Activated CD8-positive, alpha-beta T cell treated with anti-CD3 and anti-CD28 coated beads, Interleukin-2, amount 10 ng/mL, durations not matched to agents 7 days and 5 days (primary cell): ENCODE measurements at regions not wholly inside any gene's neighbourhood (a gene's known extent, or its start where the extent isn't known, plus 50 kb on each side); places are given as distances from the start of the nearest gene placed in this dataset.
"Not testable (repeated sequence)": the region's sequence is repeated elsewhere in the genome, so short reads cannot be mapped to it uniquely, and the experiment has no call there.

Source experiments
- ATAC-seq: fragments of 150-1000 bp; cut with Tn5 transposase; one replicate; pipeline ENCODE4 v1.10.0; 2021; ENCODE audit warnings: moderate library complexity
- CTCF ChIA-PET: fragments of 350-600 bp; sonication (Branson Sonifier 250); formaldehyde crosslinking; loops from one replicate; lab custom pipeline; 2021; ENCODE audit warnings: antibody characterized with exemption; lab: Charles Lee
- POLR2A ChIA-PET: fragments of 350-600 bp; sonication (Branson Sonifier 250); formaldehyde crosslinking; loops from one replicate; lab custom pipeline; 2021; ENCODE audit warnings: antibody characterized with exemption; lab: Charles Lee
- DNase-seq: peaks from one replicate; pipeline ENCODE4 v3.0.0-alpha.2; 2020
- H3K27ac Mint-ChIP-seq: one replicate; pipeline ENCODE4 v1.8.0; 2021; ENCODE audit warnings: mild to moderate bottlenecking, mixed read lengths
- H3K27me3 Mint-ChIP-seq: one replicate; pipeline ENCODE4 v1.8.0; 2021; ENCODE audit warnings: low read depth, mixed read lengths
- H3K36me3 Mint-ChIP-seq: one replicate; pipeline ENCODE4 v1.8.0; 2021; ENCODE audit warnings: low read depth, mixed read lengths
- H3K4me1 Mint-ChIP-seq: one replicate; pipeline ENCODE4 v1.8.0; 2021; ENCODE audit warnings: low read depth, mixed read lengths
- H3K4me3 Mint-ChIP-seq: one replicate; pipeline ENCODE4 v1.8.0; 2021; ENCODE audit warnings: mild to moderate bottlenecking, mixed read lengths
- H3K9me3 Mint-ChIP-seq: one replicate; pipeline ENCODE4 v1.8.0; 2022; ENCODE audit warnings: mixed read lengths; ENCODE audit not compliant: insufficient read depth

DNA sequence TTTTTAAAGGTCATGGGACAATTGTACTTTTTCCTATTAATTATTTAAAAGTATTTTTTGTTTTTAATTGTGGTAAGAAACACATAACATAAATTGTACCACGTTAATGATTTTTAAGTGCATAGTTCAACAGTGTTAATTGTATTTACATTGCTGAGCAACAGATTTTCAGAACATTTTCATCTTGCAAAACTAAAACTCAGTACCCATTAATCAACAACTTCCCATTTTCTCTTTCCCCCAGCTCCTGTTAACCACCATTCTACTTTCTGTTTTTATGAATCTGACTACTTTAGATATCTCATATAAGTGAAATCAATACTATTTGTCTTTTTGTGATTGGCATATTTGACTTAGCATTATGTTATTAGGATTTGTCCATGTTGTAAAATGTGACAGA, 483.9 kb upstream of the ZNF804A start:
- no peak for ATAC-seq
- no peaks in the 10 kb centered on the region for H3K4me1 Mint-ChIP-seq

DNA sequence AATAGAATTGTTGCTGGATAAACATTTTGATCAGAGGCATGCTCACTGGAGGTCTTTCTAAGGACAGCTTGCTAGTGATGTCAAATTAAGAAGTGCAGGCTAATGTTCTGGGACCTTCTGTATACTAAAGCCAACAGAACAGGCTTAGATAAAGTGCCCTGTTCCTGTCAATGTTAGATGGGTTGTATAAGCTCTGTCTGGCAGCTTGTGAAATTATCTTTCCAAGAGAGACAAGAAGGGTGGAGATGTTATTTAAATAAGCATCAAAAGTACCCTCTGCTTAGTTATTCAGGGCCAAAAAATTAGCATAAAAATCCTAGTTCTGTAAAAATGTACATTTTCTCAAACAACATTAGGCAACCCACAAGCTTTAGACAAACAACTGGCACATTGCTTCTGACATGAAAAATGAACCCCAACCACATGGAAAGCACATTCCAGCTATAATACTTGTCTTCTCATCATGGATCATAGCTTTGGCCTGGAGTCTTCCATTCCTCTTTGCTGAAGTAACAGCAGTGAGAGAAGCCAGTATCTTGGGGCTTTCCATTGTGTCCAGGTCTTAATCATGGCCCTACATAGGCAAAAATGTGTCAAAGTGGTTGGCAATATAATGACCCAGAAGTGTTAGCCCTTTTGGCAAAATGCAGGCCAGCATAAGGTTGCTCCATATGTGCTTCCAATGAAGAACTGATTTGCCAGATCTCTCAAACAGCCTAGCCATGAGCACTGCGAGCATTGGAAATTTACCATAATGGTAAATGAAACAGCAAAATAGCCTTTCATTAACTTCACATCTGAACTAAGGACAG, 478.1 kb upstream of the ZNF804A start:
- H3K27ac Mint-ChIP-seq, result no peak overlapping the region
- POLR2A ChIA-PET, result no interaction called here

More for the DNA sequence above, 483.9 kb upstream of the ZNF804A start:
- H3K36me3 Mint-ChIP-seq, result no peaks in the 10 kb centered on the region
- POLR2A ChIA-PET, result no interaction called here
- no peaks in the 10 kb centered on the region for H3K9me3 Mint-ChIP-seq
- CTCF ChIA-PET, result no interaction called here
- no peak overlapping the region for H3K27ac Mint-ChIP-seq
- H3K27me3 Mint-ChIP-seq, result no peaks in the 10 kb centered on the region
- H3K4me3 Mint-ChIP-seq, result no peak overlapping the region
- no peak for DNase-seq

DNA sequence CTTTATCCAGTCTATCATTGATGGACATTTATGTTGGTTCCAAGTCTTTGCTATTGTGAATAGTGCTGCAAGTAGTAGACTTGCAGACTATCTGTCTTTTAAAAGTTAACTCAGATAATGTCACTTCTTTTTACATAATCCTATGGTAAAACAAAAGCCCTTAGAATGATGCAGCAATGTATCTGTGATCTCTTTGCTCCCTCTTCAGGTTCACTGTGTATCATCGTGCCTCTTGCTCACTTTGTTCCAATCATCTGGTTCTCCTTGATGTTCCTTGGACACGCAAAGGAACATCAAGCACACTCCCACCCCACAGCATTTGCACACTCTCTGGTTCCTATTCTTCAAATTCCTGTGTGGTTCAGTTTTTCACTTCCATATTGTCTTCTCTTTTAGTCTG, 472.5 kb upstream of the ZNF804A start:
- ATAC-seq, result no peak
- Mint-ChIP-seq H3K36me3 (no peaks in the 10 kb centered on the region), H3K4me3 (no peak overlapping the region), H3K27ac (no peak overlapping the region), H3K9me3 (no peaks in the 10 kb centered on the region), H3K27me3 (no peaks in the 10 kb centered on the region), H3K4me1 (no peaks in the 10 kb centered on the region)
- DNase-seq, result no peak
- ChIA-PET CTCF (no interaction called here), POLR2A (no interaction called here)

More for the DNA sequence above, 478.1 kb upstream of the ZNF804A start:
- Mint-ChIP-seq H3K4me3 (no peak overlapping the region), H3K36me3 (no peaks in the 10 kb centered on the region), H3K9me3 (no peaks in the 10 kb centered on the region), H3K4me1 (no peaks in the 10 kb centered on the region), H3K27me3 (no peaks in the 10 kb centered on the region)
- CTCF ChIA-PET, result no interaction called here
- ATAC-seq (no peak), DNase-seq (no peak)

DNA sequence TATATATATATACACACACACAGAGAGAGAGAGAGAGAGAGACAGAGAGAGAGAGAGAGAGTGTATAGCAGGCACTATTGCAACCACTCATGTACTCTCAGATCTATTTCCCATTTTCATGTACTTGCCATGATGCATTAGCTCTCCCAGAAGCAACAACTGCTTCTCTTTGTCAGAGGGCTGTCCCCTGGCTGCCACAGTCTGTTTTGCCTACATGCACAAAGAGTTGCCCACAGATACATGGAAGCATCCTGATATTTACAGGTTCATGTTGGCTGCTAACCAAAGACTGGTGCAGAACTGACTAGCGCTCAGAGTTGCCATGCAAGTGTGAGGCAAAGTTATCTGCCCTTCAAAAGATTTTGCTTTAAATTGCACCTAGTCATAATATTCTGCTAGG, 469.3 kb upstream of the ZNF804A start:
- no peak overlapping the region for H3K4me3 Mint-ChIP-seq
- peaks cover 4% of the 10 kb centered on the region for H3K9me3 Mint-ChIP-seq
- POLR2A ChIA-PET, result no interaction called here
- CTCF ChIA-PET, result no interaction called here
- ATAC-seq (no peak), DNase-seq (no peak)
- H3K27me3 Mint-ChIP-seq, result no peaks in the 10 kb centered on the region
- no peaks in the 10 kb centered on the region for H3K36me3 Mint-ChIP-seq
- no peak overlapping the region for H3K27ac Mint-ChIP-seq
- no peaks in the 10 kb centered on the region for H3K4me1 Mint-ChIP-seq

DNA sequence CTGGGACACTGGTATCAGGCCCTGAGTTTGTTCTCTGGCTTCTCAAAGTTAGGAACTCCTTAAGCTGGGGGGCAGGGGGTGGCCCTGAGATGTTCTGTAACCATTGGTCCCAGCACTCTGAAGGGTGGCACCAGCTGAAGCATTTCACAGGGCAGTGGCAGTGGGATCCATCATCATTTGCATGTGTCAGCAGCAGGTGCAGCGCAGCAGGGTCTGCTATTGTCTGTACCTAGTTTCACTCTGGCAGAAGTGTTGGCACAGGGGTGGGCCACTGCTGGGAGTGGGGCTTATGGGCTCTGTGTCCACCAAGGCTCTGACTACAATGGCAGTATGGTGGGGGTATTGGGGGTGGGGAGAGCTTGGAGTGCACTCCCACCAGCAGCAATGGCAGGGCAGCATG, 460.4 kb upstream of the ZNF804A start:
- Mint-ChIP-seq H3K27ac (no peak overlapping the region), H3K36me3 (no peaks in the 10 kb centered on the region), H3K9me3 (peaks cover 13% of the 10 kb centered on the region), H3K27me3 (no peaks in the 10 kb centered on the region), H3K4me3 (no peak overlapping the region), H3K4me1 (no peaks in the 10 kb centered on the region)
- no peak for ATAC-seq
- DNase-seq, result no peak
- ChIA-PET POLR2A (no interaction called here), CTCF (no interaction called here)

DNA sequence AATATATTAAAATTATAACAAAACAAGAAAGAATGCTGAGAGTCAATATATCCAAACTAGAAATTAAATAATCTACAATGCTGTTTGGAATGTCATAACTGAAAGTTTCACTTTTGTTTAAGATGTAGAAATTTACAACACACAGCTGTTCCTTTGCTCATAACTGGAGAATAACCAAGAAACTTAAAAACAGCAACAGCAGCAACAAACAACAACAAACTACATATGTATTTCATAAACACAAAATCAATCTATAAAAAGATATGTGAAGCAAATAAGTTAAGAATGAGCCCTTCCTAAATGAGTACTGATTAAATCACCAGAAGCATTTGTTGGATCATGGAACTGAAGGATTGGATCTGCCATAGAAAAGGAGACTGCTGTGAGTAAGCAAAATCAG, 456.5 kb upstream of the ZNF804A start:
- H3K36me3 Mint-ChIP-seq, result no peaks in the 10 kb centered on the region
- ChIA-PET POLR2A (no interaction called here), CTCF (no interaction called here)
- H3K27ac Mint-ChIP-seq, result no peak overlapping the region
- no peaks in the 10 kb centered on the region for H3K4me1 Mint-ChIP-seq
- no peaks in the 10 kb centered on the region for H3K9me3 Mint-ChIP-seq
- ATAC-seq, result no peak
- no peak for DNase-seq
- H3K4me3 Mint-ChIP-seq, result no peak overlapping the region
- no peaks in the 10 kb centered on the region for H3K27me3 Mint-ChIP-seq

DNA sequence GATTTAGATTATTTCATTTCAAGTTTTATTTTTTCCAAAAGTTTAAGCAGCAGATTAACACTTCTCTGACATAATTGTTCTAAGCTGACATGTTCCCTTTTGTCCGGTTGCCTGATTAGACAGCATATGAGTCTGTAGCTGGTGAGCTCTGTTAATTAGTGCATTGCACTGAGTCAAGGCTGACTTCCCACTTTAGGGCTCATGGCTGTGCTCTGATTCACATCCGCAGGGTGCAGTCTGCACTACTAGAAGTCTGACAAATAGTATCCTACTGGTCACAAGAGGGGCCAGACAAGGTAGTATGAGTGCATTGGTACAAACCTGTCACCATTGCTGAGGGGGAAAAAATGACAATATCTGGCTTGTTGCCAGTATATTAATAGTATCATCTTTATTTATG, 443.9 kb upstream of the ZNF804A start:
- DNase-seq, result no peak
- Mint-ChIP-seq H3K9me3 (peaks cover 6% of the 10 kb centered on the region), H3K4me3 (no peak overlapping the region), H3K27ac (no peak overlapping the region), H3K27me3 (no peaks in the 10 kb centered on the region), H3K4me1 (no peaks in the 10 kb centered on the region), H3K36me3 (no peaks in the 10 kb centered on the region)
- no peak for ATAC-seq
- ChIA-PET POLR2A (no interaction called here), CTCF (no interaction called here)

DNA sequence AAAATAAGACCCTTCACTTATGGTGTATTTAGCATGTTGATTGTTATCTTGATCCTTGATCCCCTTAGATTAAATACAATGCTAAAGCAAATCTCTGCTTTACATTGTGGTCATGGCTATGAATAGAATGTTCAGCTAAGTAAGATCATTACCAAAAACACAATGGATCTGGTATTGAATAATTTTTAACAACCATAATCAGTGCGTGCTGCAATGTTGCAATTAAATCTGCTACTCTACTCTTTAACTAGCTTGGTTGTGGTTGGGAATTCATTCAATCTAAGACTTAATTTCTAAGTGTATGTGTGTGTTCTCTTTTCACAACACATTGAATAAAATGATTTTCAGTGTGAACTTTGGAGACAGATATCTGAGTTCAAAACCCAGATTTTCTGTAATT, 442.5 kb upstream of the ZNF804A start:
- no peaks in the 10 kb centered on the region for H3K27me3 Mint-ChIP-seq
- H3K4me3 Mint-ChIP-seq, result no peak overlapping the region
- CTCF ChIA-PET, result no interaction called here
- POLR2A ChIA-PET, result no interaction called here
- ATAC-seq (no peak), DNase-seq (no peak)
- H3K9me3 Mint-ChIP-seq, result peaks cover 16% of the 10 kb centered on the region
- H3K27ac Mint-ChIP-seq, result no peak overlapping the region
- no peaks in the 10 kb centered on the region for H3K36me3 Mint-ChIP-seq
- no peaks in the 10 kb centered on the region for H3K4me1 Mint-ChIP-seq

DNA sequence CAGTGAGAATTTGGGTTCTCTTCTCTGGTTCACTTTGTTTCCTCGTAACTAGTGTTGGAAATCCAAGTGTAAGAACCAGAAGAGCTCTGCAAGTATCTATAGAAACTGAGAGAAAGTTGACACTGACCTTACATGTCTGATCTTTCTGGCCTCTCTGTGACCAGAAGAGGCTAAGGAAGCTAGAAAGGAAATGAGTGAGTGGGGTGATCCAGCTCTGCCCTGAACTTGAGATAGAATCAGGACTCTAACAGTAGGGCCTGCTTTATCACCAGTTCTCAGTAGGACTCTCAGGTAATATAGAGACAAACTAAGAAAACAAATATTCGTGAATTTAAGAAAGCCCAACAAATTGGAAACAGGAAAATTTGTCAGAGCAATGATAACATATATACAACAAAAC, 441.2 kb upstream of the ZNF804A start:
- no peak for ATAC-seq
- Mint-ChIP-seq H3K27me3 (no peaks in the 10 kb centered on the region), H3K9me3 (peaks cover 14% of the 10 kb centered on the region), H3K27ac (no peak overlapping the region), H3K4me3 (no peak overlapping the region), H3K4me1 (no peaks in the 10 kb centered on the region), H3K36me3 (no peaks in the 10 kb centered on the region)
- DNase-seq, result no peak
- CTCF ChIA-PET, result no interaction called here
- POLR2A ChIA-PET, result no interaction called here

DNA sequence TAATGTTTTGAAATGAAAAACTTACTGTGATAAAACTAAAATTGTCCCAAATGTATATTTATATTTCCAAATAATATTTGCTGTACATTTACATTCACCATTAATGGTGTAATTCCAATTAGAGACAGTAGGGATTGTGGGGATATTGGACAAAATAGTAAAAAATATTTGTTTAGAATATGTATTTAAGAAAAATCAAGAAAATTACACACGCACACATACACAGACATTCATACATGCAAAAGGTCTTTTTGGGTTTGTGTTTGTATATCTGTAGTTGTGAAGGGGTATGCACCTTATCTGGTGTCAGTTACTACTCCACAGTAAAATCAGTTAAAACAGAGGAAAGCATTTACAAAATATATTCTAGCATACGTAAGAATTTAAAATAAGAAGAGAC, 435.9 kb upstream of the ZNF804A start:
- no peak overlapping the region for H3K27ac Mint-ChIP-seq
- no peaks in the 10 kb centered on the region for H3K27me3 Mint-ChIP-seq
- H3K4me1 Mint-ChIP-seq, result no peaks in the 10 kb centered on the region
- H3K4me3 Mint-ChIP-seq, result no peak overlapping the region
- H3K9me3 Mint-ChIP-seq, result peaks cover 13% of the 10 kb centered on the region
- CTCF ChIA-PET, result no interaction called here
- DNase-seq (no peak), ATAC-seq (no peak)
- H3K36me3 Mint-ChIP-seq, result no peaks in the 10 kb centered on the region
- POLR2A ChIA-PET, result no interaction called here

DNA sequence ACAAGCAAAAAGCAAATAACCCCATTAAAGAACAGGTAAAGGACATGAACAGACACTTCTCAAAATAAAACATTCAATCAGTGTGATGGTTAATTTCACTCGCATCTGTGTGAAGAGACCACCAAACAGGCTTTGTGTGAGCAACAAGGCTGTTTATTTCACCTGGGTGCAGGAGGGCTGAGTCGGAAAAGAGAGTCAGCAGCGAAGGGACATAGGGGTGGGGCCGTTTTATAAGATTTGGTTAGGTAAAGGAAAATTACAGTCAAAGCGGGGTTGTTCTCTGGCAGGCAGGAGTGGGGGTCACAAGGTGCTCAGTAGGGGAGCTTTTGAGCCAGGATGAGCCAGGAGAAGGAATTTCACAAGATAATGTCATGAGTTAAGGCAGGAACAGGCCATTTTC, 429.5 kb upstream of the ZNF804A start:
- H3K36me3 Mint-ChIP-seq, DNase-seq, CTCF ChIA-PET, POLR2A ChIA-PET, H3K4me3 Mint-ChIP-seq, H3K27me3 Mint-ChIP-seq, H3K27ac Mint-ChIP-seq, H3K9me3 Mint-ChIP-seq, H3K4me1 Mint-ChIP-seq, ATAC-seq: not testable (repeated sequence)

DNA sequence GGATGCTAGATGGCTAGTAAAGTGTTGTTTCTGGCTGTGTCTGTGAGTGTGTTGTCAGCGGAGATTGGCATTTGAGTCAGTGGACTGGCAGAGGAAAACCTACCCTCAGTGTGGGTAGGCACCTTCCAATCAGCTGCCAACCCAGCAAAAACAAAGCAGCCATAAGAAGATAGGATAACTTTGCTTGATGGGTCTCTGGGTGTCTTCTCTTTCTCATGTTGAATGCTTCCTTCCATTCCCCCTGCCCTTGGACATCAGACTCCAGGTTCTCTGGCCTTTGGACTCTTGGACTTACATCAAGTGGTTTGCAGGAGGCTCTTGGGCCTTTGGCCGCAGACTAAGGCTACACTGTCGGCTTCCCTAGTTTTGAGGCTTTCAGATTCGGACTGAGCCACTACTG, 429.0 kb upstream of the ZNF804A start:
- CTCF ChIA-PET, result no interaction called here
- no peak for DNase-seq
- no peak for ATAC-seq
- H3K4me3 Mint-ChIP-seq, result no peak overlapping the region
- no peak overlapping the region for H3K27ac Mint-ChIP-seq
- POLR2A ChIA-PET, result no interaction called here
- H3K27me3 Mint-ChIP-seq, result no peaks in the 10 kb centered on the region
- H3K9me3 Mint-ChIP-seq, result peaks cover 5% of the 10 kb centered on the region
- no peaks in the 10 kb centered on the region for H3K4me1 Mint-ChIP-seq
- no peaks in the 10 kb centered on the region for H3K36me3 Mint-ChIP-seq
